ENCODE measurements at regions not wholly inside any gene's neighbourhood (a gene's known extent, or its start where the extent isn't known, plus 50 kb on each side); places are given as distances from the start of the nearest gene placed in this dataset.

- Histone ChIP-seq H3K36me3 (ENCODE audit: control insufficient read depth in 3 of 3, insufficient read depth in 2 of 3, low read depth in 1 of 3, low read length in 3 of 3) (no peaks in the 10 kb centered on the region), H3K4me3 (ENCODE audit: low read depth in 1 of 3, low read length in 3 of 3) (no peak overlapping the region), H3K27ac (ENCODE audit: low read depth in 1 of 3, low read length in 2 of 3) (no peak overlapping the region), H3K9me3 (ENCODE audit: control insufficient read depth in 2 of 2, insufficient read depth in 1 of 2, low read depth in 1 of 2, low read length in 1 of 2) (no peaks in the 10 kb centered on the region), H3K27me3 (ENCODE audit: control insufficient read depth in 3 of 3, insufficient read depth in 3 of 3, low read length in 3 of 3) (no peaks in the 10 kb centered on the region), H3K4me1 (ENCODE audit: control insufficient read depth in 3 of 3, insufficient read depth in 2 of 3, low read depth in 1 of 3, low read length in 2 of 3) (no peaks in the 10 kb centered on the region)
- no peak for DNase-seq
- 74 to 78% (median 74%) methylated on average over 4 of the region's 4 CpGs for WGBS, 3 donors
- FAIRE-seq = no peak
Measured at GRCh38 chr2:198304859-198305258, 500.5 kb downstream of the PLCL1 start.

- H3K9me3 ChIP-seq (ENCODE audit: control insufficient read depth in 2 of 2, insufficient read depth in 1 of 2, low read depth in 1 of 2, low read length in 1 of 2) = no peaks in the 10 kb centered on the region
- FAIRE-seq = no peak
- WGBS, 3 donors = 60 to 77% (median 64%) methylated on average over 2 of the region's 2 CpGs
Measured at GRCh38 chr2:198297350-198297749, 493.0 kb downstream of the PLCL1 start.

DNA sequence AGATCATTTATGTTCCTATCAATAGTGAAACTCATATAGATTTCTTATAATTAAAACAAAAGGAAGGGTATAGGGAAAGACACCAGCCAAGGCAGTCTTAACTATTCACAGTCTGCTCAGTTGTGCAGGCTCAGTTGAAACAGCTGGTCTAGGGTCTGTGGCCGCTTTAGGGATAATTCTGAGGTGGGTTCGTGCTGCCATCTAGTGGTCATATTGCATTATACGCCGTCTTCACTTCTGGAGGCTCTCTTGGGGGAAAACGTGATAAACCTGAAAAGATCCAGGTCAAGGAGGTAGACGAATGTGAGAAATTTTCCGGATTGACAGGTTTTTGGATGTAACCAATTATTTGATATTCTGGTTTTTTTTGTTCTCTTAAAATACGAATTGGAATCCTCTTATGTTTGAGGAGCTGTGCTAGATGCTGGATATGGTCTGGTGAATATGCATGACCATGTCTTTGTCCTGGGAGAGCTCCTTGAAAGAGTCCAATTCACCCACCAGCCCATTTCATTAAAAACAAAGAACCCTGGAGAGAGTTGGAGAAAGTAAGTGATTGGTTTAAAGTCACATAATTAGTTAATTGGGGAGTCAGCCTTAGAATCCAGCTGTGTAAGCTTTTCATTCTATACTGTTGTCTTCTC, 492.4 kb downstream of the PLCL1 start:
- peak; percentile 42 to 58 for DNase-seq
- WGBS, 3 donors = 1 to 2% (median 1%) methylated on average over 8 of the region's 8 CpGs
- no peak overlapping the region for H3K27ac ChIP-seq (ENCODE audit: low read depth in 1 of 3, low read length in 2 of 3)
- FAIRE-seq = no peak
- no peaks in the 10 kb centered on the region for H3K9me3 ChIP-seq (ENCODE audit: control insufficient read depth in 2 of 2, insufficient read depth in 1 of 2, low read depth in 1 of 2, low read length in 1 of 2)
- peaks cover 0 to 2% (median 0%) of the 10 kb centered on the region in 3 donors for H3K27me3 ChIP-seq (ENCODE audit: control insufficient read depth in 3 of 3, insufficient read depth in 3 of 3, low read length in 3 of 3)
- H3K4me1 ChIP-seq (ENCODE audit: control insufficient read depth in 3 of 3, insufficient read depth in 2 of 3, low read depth in 1 of 3, low read length in 2 of 3) = no peaks in the 10 kb centered on the region
- H3K4me3 ChIP-seq (ENCODE audit: low read depth in 1 of 3, low read length in 3 of 3) = no peak overlapping the region
- no peaks in the 10 kb centered on the region for H3K36me3 ChIP-seq (ENCODE audit: control insufficient read depth in 3 of 3, insufficient read depth in 2 of 3, low read depth in 1 of 3, low read length in 3 of 3)

More at GRCh38 chr2:198297350-198297749, 493.0 kb downstream of the PLCL1 start:
- no peak for DNase-seq
- H3K36me3 ChIP-seq (ENCODE audit: control insufficient read depth in 3 of 3, insufficient read depth in 2 of 3, low read depth in 1 of 3, low read length in 3 of 3) = no peaks in the 10 kb centered on the region
- no peak overlapping the region for H3K27ac ChIP-seq (ENCODE audit: low read depth in 1 of 3, low read length in 2 of 3)
- peaks cover 0 to 2% (median 0%) of the 10 kb centered on the region in 3 donors for H3K27me3 ChIP-seq (ENCODE audit: control insufficient read depth in 3 of 3, insufficient read depth in 3 of 3, low read length in 3 of 3)
- no peak overlapping the region for H3K4me3 ChIP-seq (ENCODE audit: low read depth in 1 of 3, low read length in 3 of 3)
- no peaks in the 10 kb centered on the region for H3K4me1 ChIP-seq (ENCODE audit: control insufficient read depth in 3 of 3, insufficient read depth in 2 of 3, low read depth in 1 of 3, low read length in 2 of 3)

DNA sequence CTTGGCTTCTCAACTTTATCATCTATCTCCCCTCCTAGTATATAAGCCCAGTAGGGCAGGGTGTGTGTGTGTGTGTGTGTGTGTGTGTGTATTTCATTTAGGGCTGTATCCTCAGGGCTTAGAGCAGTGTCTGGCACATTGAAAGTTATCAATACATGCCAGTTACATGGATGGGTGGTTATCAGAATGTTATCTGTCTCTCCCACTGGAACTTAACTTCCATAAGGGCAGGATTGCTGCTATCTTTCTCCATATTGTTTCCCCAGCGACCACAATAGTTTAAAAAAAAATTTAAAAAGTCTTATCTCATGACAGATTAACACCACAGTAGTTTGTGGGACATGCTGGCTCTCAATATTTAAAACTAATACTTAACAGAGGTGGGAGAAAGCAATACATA, 488.9 kb downstream of the PLCL1 start:
- Histone ChIP-seq H3K27ac (ENCODE audit: low read depth in 1 of 3, low read length in 2 of 3) (no peak overlapping the region), H3K9me3 (ENCODE audit: control insufficient read depth in 2 of 2, insufficient read depth in 1 of 2, low read depth in 1 of 2, low read length in 1 of 2) (no peaks in the 10 kb centered on the region), H3K4me1 (ENCODE audit: control insufficient read depth in 3 of 3, insufficient read depth in 2 of 3, low read depth in 1 of 3, low read length in 2 of 3) (no peaks in the 10 kb centered on the region), H3K36me3 (ENCODE audit: control insufficient read depth in 3 of 3, insufficient read depth in 2 of 3, low read depth in 1 of 3, low read length in 3 of 3) (no peaks in the 10 kb centered on the region), H3K4me3 (ENCODE audit: low read depth in 1 of 3, low read length in 3 of 3) (no peak overlapping the region), H3K27me3 (ENCODE audit: control insufficient read depth in 3 of 3, insufficient read depth in 3 of 3, low read length in 3 of 3) (peaks cover 0 to 2% (median 0%) of the 10 kb centered on the region in 3 donors)
- 8 to 41% (median 29%) methylated on average over 1 of the region's 1 CpG for WGBS, 3 donors
- no peak for FAIRE-seq
- DNase-seq = no peak

DNA sequence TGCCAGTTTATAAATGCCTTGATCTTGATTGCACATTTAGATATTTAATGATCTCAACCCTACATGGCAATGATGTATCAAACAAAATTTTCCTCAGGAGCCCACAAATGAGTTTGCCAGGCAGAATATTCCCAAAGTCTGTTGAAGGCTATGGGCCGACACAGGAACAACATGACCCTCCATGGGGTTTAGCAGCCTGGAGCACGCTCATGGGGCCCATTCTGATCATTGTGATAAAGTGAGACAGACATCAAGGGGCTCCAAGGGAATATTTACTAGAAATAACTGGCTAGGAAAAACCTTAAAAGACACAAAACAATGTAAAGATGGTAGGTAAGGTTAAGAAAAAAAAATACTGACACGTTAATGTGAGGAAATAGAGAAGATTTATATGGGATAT, 485.4 kb downstream of the PLCL1 start:
- FAIRE-seq = no peak
- Histone ChIP-seq H3K36me3 (ENCODE audit: control insufficient read depth in 3 of 3, insufficient read depth in 2 of 3, low read depth in 1 of 3, low read length in 3 of 3) (no peaks in the 10 kb centered on the region), H3K9me3 (ENCODE audit: control insufficient read depth in 2 of 2, insufficient read depth in 1 of 2, low read depth in 1 of 2, low read length in 1 of 2) (no peaks in the 10 kb centered on the region), H3K4me1 (ENCODE audit: control insufficient read depth in 3 of 3, insufficient read depth in 2 of 3, low read depth in 1 of 3, low read length in 2 of 3) (no peaks in the 10 kb centered on the region), H3K27me3 (ENCODE audit: control insufficient read depth in 3 of 3, insufficient read depth in 3 of 3, low read length in 3 of 3) (peaks cover 0 to 4% (median 0%) of the 10 kb centered on the region in 3 donors), H3K4me3 (ENCODE audit: low read depth in 1 of 3, low read length in 3 of 3) (no peak overlapping the region), H3K27ac (ENCODE audit: low read depth in 1 of 3, low read length in 2 of 3) (no peak overlapping the region)
- 83 to 87% (median 83%) methylated on average over 3 of the region's 3 CpGs for WGBS, 3 donors
- no peak for DNase-seq

DNA sequence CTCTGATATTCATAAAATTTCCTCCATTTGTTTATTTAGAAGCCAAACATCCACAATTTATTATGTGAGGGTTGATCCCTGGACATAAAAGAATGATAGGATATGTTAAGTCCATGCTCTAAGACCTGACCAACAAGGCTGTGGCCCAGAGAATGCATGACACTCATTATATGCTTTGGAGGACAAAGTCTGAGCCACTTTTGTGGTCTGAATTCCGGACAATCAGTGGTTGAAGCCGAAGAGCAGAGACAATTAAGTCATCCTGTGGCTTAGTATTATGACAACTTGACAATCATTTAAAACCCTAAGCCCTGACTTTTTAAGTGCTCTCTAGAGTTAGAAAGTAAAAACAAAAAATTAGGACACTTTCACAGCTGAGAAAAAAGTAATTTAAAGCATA, 483.3 kb downstream of the PLCL1 start:
- FAIRE-seq (no peak), DNase-seq (no peak)
- no peak overlapping the region for H3K27ac ChIP-seq (ENCODE audit: low read depth in 1 of 3, low read length in 2 of 3)
- WGBS, 3 donors = 20 to 28% (median 28%) methylated on average over 2 of the region's 2 CpGs
- H3K9me3 ChIP-seq (ENCODE audit: control insufficient read depth in 2 of 2, insufficient read depth in 1 of 2, low read depth in 1 of 2, low read length in 1 of 2) = no peaks in the 10 kb centered on the region
- no peaks in the 10 kb centered on the region for H3K4me1 ChIP-seq (ENCODE audit: control insufficient read depth in 3 of 3, insufficient read depth in 2 of 3, low read depth in 1 of 3, low read length in 2 of 3)
- no peaks in the 10 kb centered on the region for H3K36me3 ChIP-seq (ENCODE audit: control insufficient read depth in 3 of 3, insufficient read depth in 2 of 3, low read depth in 1 of 3, low read length in 3 of 3)
- H3K27me3 ChIP-seq (ENCODE audit: control insufficient read depth in 3 of 3, insufficient read depth in 3 of 3, low read length in 3 of 3) = peaks cover 0 to 9% (median 0%) of the 10 kb centered on the region in 3 donors
- no peak overlapping the region for H3K4me3 ChIP-seq (ENCODE audit: low read depth in 1 of 3, low read length in 3 of 3)

- WGBS, 3 donors = 41 to 61% (median 57%) methylated on average over 5 of the region's 5 CpGs
- FAIRE-seq (no peak), DNase-seq (no peak)
- H3K36me3 ChIP-seq (ENCODE audit: control insufficient read depth in 3 of 3, insufficient read depth in 2 of 3, low read depth in 1 of 3, low read length in 3 of 3) = no peaks in the 10 kb centered on the region
- H3K4me3 ChIP-seq (ENCODE audit: low read depth in 1 of 3, low read length in 3 of 3) = no peak overlapping the region
- no peak overlapping the region for H3K27ac ChIP-seq (ENCODE audit: low read depth in 1 of 3, low read length in 2 of 3)
- peaks cover 0 to 3% of the 10 kb centered on the region in 2 donors for H3K9me3 ChIP-seq (ENCODE audit: control insufficient read depth in 2 of 2, insufficient read depth in 1 of 2, low read depth in 1 of 2, low read length in 1 of 2)
- H3K4me1 ChIP-seq (ENCODE audit: control insufficient read depth in 3 of 3, insufficient read depth in 2 of 3, low read depth in 1 of 3, low read length in 2 of 3) = no peaks in the 10 kb centered on the region
- peaks cover 0 to 11% (median 4%) of the 10 kb centered on the region in 3 donors for H3K27me3 ChIP-seq (ENCODE audit: control insufficient read depth in 3 of 3, insufficient read depth in 3 of 3, low read length in 3 of 3)
Measured at GRCh38 chr2:198285216-198285615, 480.8 kb downstream of the PLCL1 start.

DNA sequence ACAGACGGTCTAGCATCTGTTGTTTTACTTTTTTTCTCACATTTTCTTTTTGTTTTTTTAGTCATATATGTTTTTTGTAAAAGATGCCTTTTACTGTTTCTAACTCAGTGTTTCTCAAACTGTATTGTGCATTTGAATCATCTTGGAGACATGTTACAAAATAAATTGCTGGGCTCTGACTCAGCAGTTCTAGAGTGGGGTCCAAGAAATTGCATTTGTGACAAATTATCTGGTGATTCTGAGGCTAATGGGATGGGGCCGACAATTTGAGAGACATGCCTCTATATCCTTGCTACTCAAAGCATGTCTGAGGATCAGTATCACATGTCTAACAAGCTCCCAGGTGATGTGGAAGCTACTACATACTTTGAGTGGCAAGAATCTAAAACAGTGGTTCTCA, 478.8 kb downstream of the PLCL1 start:
- H3K27me3 ChIP-seq (ENCODE audit: control insufficient read depth in 3 of 3, insufficient read depth in 3 of 3, low read length in 3 of 3) = peaks cover 0 to 11% (median 4%) of the 10 kb centered on the region in 3 donors
- DNase-seq = no peak
- H3K9me3 ChIP-seq (ENCODE audit: control insufficient read depth in 2 of 2, insufficient read depth in 1 of 2, low read depth in 1 of 2, low read length in 1 of 2) = peaks cover 0 to 3% of the 10 kb centered on the region in 2 donors
- no peaks in the 10 kb centered on the region for H3K36me3 ChIP-seq (ENCODE audit: control insufficient read depth in 3 of 3, insufficient read depth in 2 of 3, low read depth in 1 of 3, low read length in 3 of 3)
- no peak for FAIRE-seq
- H3K4me1 ChIP-seq (ENCODE audit: control insufficient read depth in 3 of 3, insufficient read depth in 2 of 3, low read depth in 1 of 3, low read length in 2 of 3) = no peaks in the 10 kb centered on the region
- WGBS, 3 donors = 70 to 73% (median 71%) methylated on average over 2 of the region's 2 CpGs
- no peak overlapping the region for H3K4me3 ChIP-seq (ENCODE audit: low read depth in 1 of 3, low read length in 3 of 3)
- H3K27ac ChIP-seq (ENCODE audit: low read depth in 1 of 3, low read length in 2 of 3) = no peak overlapping the region

- peaks cover 0 to 11% (median 4%) of the 10 kb centered on the region in 3 donors for H3K27me3 ChIP-seq (ENCODE audit: control insufficient read depth in 3 of 3, insufficient read depth in 3 of 3, low read length in 3 of 3)
- DNase-seq (no peak), FAIRE-seq (no peak)
- H3K36me3 ChIP-seq (ENCODE audit: control insufficient read depth in 3 of 3, insufficient read depth in 2 of 3, low read depth in 1 of 3, low read length in 3 of 3) = no peaks in the 10 kb centered on the region
- H3K27ac ChIP-seq (ENCODE audit: low read depth in 1 of 3, low read length in 2 of 3) = no peak overlapping the region
- WGBS, 3 donors = 51 to 74% (median 53%) methylated on average over 3 of the region's 3 CpGs
- H3K4me3 ChIP-seq (ENCODE audit: low read depth in 1 of 3, low read length in 3 of 3) = no peak overlapping the region
- no peaks in the 10 kb centered on the region for H3K4me1 ChIP-seq (ENCODE audit: control insufficient read depth in 3 of 3, insufficient read depth in 2 of 3, low read depth in 1 of 3, low read length in 2 of 3)
- peaks cover 0 to 3% of the 10 kb centered on the region in 2 donors for H3K9me3 ChIP-seq (ENCODE audit: control insufficient read depth in 2 of 2, insufficient read depth in 1 of 2, low read depth in 1 of 2, low read length in 1 of 2)
Measured at GRCh38 chr2:198282061-198282460, 477.7 kb downstream of the PLCL1 start.

Data from small intestine (tissue), 7 donors.